PC-3 (cell line): ENCODE measurements at regions not wholly inside any gene's neighbourhood (a gene's known extent, or its start where the extent isn't known, plus 50 kb on each side); places are given as distances from the start of the nearest gene placed in this dataset.

Source experiments
- ATAC-seq: fragments of 200-7000 bp; cut with Tn5 transposase; 2 replicates; pipeline ENCODE4 v1.9.1; 2020; ENCODE audit warnings: mild to moderate bottlenecking, moderate library complexity
- BruUV-seq: library from RNA; stranded (reverse); fragments of 400-500 nt; replicated peaks from 2 replicates; lab custom pipeline; 2021; lab: Mats Ljungman, UMichigan
- CTCF ChIA-PET: fragments of 300-600 bp; sonication (Branson Sonifier 250); formaldehyde crosslinking; loops from one replicate; lab custom pipeline; 2022; ENCODE audit warnings: antibody characterized with exemption; lab: Charles Lee
- POLR2A ChIA-PET: fragments of 300-600 bp; sonication (Branson Sonifier 250); formaldehyde crosslinking; loops from one replicate; lab custom pipeline; 2022; ENCODE audit warnings: antibody characterized with exemption; ENCODE audit not compliant: unreplicated experiment; lab: Charles Lee
- DNase-seq: peaks from one replicate; pipeline ENCODE4 v3.0.0-alpha.2; 2015
- H2AFZ ChIP-seq: fragments of 300-600 bp; sonication (generic); 2 replicates; pipeline ENCODE4 v1.6.0; 2016; ENCODE audit warnings: antibody characterized with exemption, low read length
- H3F3A ChIP-seq: fragments of 300-600 bp; sonication (generic); one replicate; pipeline ENCODE4 v1.6.0; 2017; ENCODE audit warnings: antibody characterized with exemption, low read length, control low read depth, mild to moderate bottlenecking; ENCODE audit not compliant: unreplicated experiment
- H3K27ac ChIP-seq: fragments of 300-600 bp; sonication (generic); 2 replicates; pipeline ENCODE4 v1.5.1; 2016; ENCODE audit warnings: mild to moderate bottlenecking, low read length
- H3K27me3 ChIP-seq: fragments of 300-600 bp; sonication (generic); 2 replicates; pipeline ENCODE4 v1.6.1; 2016; ENCODE audit warnings: low read length, mixed read lengths
- H3K36me3 ChIP-seq: fragments of 300-600 bp; sonication (generic); 2 replicates; pipeline ENCODE4 v1.6.1; 2016; ENCODE audit warnings: low read depth, mixed run types, low read length, mixed read lengths
- H3K4me1 ChIP-seq: fragments of 300-600 bp; sonication (generic); 2 replicates; pipeline ENCODE4 v1.5.1; 2016; ENCODE audit warnings: low read length; ENCODE audit not compliant: insufficient read depth
- H3K4me2 ChIP-seq: fragments of 300-600 bp; sonication (generic); 2 replicates; pipeline ENCODE4 v1.6.0; 2016; ENCODE audit warnings: low read length
- H3K4me3 ChIP-seq: fragments of 300-600 bp; sonication (generic); 2 replicates; pipeline ENCODE4 v1.5.1; 2016; ENCODE audit warnings: mild to moderate bottlenecking, low read length, mixed read lengths
- H3K79me2 ChIP-seq: fragments of 300-600 bp; sonication (generic); 2 replicates; pipeline ENCODE4 v1.6.1; 2017; ENCODE audit warnings: low read length, mixed read lengths
- H3K9ac ChIP-seq: fragments of 300-600 bp; sonication (generic); 2 replicates; pipeline ENCODE4 v1.6.0; 2016; ENCODE audit warnings: mild to moderate bottlenecking, low read length
- H3K9me2 ChIP-seq: fragments of 300-600 bp; sonication (generic); replicated peaks from 2 replicates; pipeline ENCODE4 v1.6.1; 2016; ENCODE audit warnings: mixed run types, low read length, mixed read lengths
- H3K9me3 ChIP-seq: fragments of 300-600 bp; sonication (generic); 2 replicates; pipeline ENCODE4 v1.6.1; 2016; ENCODE audit warnings: low read length, mixed read lengths
- H4K20me1 ChIP-seq: fragments of 300-600 bp; sonication (generic); 2 replicates; pipeline ENCODE4 v1.6.1; 2016; ENCODE audit warnings: low read length, mixed read lengths
- EZH2 ChIP-seq: fragments of 300-600 bp; sonication (generic); IDR thresholded peaks from one replicate; pipeline ENCODE4 v1.6.1; 2017; ENCODE audit warnings: antibody characterized with exemption, mild to moderate bottlenecking, low read length; ENCODE audit not compliant: unreplicated experiment
- EZH2phosphoT487 ChIP-seq: fragments of 300-600 bp; sonication (generic); IDR thresholded peaks from 2 replicates; pipeline ENCODE4 v1.6.1; 2018; ENCODE audit warnings: mild to moderate bottlenecking, antibody characterized with exemption, low read length, borderline replicate concordance
- intact Hi-C: fragments of 100-400 bp; cut with micrococcal nuclease; formaldehyde crosslinking; loops from 2 replicates; pipeline ENCODE4 v1.9.0; 2023
- TF ChIP-seq, protein P1 (sequence below): fragments of 300-600 bp; sonication (generic); conservative IDR thresholded peaks from 2 replicates; pipeline ENCODE4 v1.5.1; 2017; ENCODE audit warnings: antibody characterized with exemption, low read depth, mild to moderate bottlenecking, low read length

DNA sequence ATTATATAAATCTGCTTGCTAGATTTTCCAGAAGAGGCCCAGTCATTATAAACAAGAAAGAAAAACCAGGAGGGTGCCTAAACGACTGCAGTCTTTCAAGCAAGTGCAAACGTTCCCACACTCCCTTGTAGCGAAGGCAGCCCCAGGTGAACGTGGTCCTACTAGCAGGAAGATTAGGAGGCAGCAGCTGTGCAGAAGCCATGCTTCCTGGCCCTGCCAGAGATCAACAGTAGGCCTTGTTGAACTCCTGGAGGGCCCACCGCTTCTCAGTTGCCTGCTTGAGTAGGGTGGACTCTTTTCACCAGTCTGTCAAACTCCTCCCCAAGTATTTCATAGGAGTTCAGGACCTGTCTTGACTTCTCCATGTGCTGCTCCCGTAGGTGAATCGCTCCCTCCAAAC, 163.0 kb upstream of the GORAB start:
- ChIA-PET CTCF (no interaction called here), POLR2A (no interaction called here)
- Histone ChIP-seq H3K9me2 (no peaks in the 10 kb centered on the region), H3K9me3 (no peaks in the 10 kb centered on the region), H3K27me3 (peaks cover 3% of the 10 kb centered on the region; the same call in 1 of the 2 replicates), H3K9ac (no peak overlapping the region), H4K20me1 (no peaks in the 10 kb centered on the region), H3K4me1 (no peaks in the 10 kb centered on the region), H3F3A (no peaks in the 10 kb centered on the region), H3K4me2 (no peak overlapping the region), H3K79me2 (no peaks in the 10 kb centered on the region), H3K36me3 (no peaks in the 10 kb centered on the region), H3K27ac (no peak overlapping the region), H2AFZ (no peak overlapping the region), H3K4me3 (no peak overlapping the region)
- DNase-seq (no peak), ATAC-seq (no peak)
- TF ChIP-seq EZH2 (no peak), EZH2phosphoT487 (no peak)
- TF ChIP-seq, protein P1, sequence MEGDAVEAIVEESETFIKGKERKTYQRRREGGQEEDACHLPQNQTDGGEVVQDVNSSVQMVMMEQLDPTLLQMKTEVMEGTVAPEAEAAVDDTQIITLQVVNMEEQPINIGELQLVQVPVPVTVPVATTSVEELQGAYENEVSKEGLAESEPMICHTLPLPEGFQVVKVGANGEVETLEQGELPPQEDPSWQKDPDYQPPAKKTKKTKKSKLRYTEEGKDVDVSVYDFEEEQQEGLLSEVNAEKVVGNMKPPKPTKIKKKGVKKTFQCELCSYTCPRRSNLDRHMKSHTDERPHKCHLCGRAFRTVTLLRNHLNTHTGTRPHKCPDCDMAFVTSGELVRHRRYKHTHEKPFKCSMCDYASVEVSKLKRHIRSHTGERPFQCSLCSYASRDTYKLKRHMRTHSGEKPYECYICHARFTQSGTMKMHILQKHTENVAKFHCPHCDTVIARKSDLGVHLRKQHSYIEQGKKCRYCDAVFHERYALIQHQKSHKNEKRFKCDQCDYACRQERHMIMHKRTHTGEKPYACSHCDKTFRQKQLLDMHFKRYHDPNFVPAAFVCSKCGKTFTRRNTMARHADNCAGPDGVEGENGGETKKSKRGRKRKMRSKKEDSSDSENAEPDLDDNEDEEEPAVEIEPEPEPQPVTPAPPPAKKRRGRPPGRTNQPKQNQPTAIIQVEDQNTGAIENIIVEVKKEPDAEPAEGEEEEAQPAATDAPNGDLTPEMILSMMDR: no peak
- no TSS peak for BruUV-seq
- intact Hi-C loops: no loop called here

DNA sequence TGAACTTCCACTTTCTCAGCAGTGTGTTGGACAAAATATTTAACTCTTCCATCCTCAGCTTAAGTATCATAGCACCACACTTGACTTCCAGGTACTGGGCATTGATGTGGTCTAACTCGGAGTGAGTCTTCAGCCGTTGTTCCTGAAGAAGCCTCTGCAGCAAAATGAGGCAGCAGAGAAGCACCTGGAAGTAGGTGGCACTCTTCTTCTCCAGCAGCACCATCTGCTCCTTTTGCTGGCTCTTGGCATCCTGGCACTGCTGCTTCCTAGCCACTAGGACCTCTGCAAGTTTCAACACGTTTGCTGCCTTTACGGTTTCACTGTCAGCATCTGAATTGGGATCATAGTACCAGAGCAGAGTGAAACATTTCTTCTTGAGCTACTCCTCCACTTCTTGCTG, 162.5 kb upstream of the GORAB start:
- POLR2A ChIA-PET: no interaction called here
- Histone ChIP-seq H3K4me2 (no peak overlapping the region), H2AFZ (no peak overlapping the region), H3K27me3 (peaks cover 3% of the 10 kb centered on the region; the same call in 1 of the 2 replicates), H3K9me3 (no peaks in the 10 kb centered on the region), H3K79me2 (no peaks in the 10 kb centered on the region), H3K9me2 (no peaks in the 10 kb centered on the region), H3K4me1 (no peaks in the 10 kb centered on the region), H3K4me3 (no peak overlapping the region), H4K20me1 (no peaks in the 10 kb centered on the region), H3K27ac (no peak overlapping the region), H3K9ac (no peak overlapping the region), H3K36me3 (no peaks in the 10 kb centered on the region), H3F3A (no peaks in the 10 kb centered on the region)
- no peak for ATAC-seq
- no TSS peak for BruUV-seq
- CTCF ChIA-PET: no interaction called here
- DNase-seq: no peak
- TF ChIP-seq, protein P1: no peak
- intact Hi-C loops: no loop called here

- no peak overlapping the region for H3K4me3 ChIP-seq
- POLR2A ChIA-PET: no interaction called here
- H3K4me2 ChIP-seq: no peak overlapping the region
- H3K36me3 ChIP-seq: no peaks in the 10 kb centered on the region
- no peak overlapping the region for H3K9ac ChIP-seq
- BruUV-seq: no TSS peak
- CTCF ChIA-PET: interaction anchor here (0.6 kb wide), 1 partner anchor 43 kb away, joined by 3 read pairs; no protein-coding TSS in a partner anchor
- H2AFZ ChIP-seq: no peak overlapping the region
- H3K79me2 ChIP-seq: no peaks in the 10 kb centered on the region
- H3K9me2 ChIP-seq: no peaks in the 10 kb centered on the region
- ATAC-seq (no peak), DNase-seq (no peak)
- H3F3A ChIP-seq: no peaks in the 10 kb centered on the region
- no peaks in the 10 kb centered on the region for H4K20me1 ChIP-seq
- H3K9me3 ChIP-seq: no peaks in the 10 kb centered on the region
- no peak overlapping the region for H3K27ac ChIP-seq
- H3K27me3 ChIP-seq: peaks cover 3% of the 10 kb centered on the region; the same call in 1 of the 2 replicates
- H3K4me1 ChIP-seq: no peaks in the 10 kb centered on the region
- TF ChIP-seq EZH2phosphoT487: no peak
- no peak for TF ChIP-seq EZH2
- TF ChIP-seq, protein P1: no peak
- intact Hi-C loops: no loop called here
Measured at GRCh38 chr1:170370087-170370486, 161.9 kb upstream of the GORAB start.
